SHP77 (cell line): ENCODE measurements at regions not wholly inside any gene's neighbourhood (a gene's known extent, or its start where the extent isn't known, plus 50 kb on each side); places are given as distances from the start of the nearest gene placed in this dataset.

Source experiments
- DNase-seq, 2 experiments: peaks; one replicate each; lab custom pipeline; 2025; lab: John Stamatoyannopoulos, UW

DNA sequence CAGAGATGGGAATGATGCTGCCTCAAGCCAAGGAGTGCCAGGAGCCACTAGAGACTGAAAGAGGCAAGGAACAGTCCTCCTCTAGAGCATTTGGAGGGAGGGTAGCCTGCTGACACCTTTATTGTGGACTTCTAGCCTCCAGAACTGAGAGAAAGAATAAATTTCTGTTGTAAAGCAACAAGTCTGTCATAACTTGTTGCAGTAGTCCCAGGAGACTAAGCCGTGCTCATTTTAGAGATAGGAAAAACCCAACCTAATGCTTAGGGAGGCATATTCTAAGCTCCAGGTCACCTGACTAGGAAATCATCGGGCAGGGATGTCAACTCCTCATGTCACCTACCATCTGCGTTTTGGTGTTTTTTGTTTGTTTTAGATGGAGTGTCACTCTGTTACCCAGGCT is 345.4 kb upstream of the EEF2KMT start:
- DNase-seq: no peak

DNA sequence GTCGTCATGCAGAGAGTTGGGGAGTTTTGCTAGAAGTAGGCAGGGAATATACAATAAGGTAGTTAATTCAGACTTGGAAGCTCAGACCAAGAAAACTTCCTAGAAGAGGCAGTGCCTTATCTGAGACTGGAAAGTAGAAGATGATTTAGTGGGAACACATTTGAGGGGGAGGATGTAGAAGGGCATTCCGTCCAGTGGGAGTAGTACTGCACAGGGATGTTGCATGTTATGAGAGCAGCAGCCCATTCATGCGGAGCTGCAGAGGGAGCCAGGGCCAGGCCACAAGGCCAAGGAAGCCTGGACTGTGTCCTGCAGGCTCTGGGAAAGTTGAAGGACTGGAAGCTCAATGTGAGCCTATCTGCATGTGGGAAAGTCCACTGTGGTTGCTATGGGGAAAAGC is 344.5 kb upstream of the EEF2KMT start:
- DNase-seq: no peak

DNA sequence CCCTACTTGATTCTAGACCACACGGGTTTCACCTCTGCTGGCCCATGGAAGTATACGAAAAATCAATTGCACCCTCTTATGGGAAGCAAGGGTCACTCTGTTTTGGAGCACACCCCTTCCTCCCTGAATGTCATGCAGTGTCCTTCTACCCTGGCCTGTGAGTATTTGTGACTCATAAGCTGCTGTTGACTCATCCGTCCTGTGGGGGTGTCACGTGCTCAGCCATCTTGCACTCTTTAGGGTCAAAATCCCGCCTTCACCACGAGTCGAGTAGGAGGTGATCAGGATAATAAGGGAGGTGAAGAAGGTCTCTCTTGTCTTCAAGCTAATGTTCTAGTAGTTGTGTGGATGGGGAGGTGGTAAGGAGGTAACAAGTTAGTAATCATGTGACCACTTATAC is 341.0 kb upstream of the EEF2KMT start:
- no peak for DNase-seq

DNA sequence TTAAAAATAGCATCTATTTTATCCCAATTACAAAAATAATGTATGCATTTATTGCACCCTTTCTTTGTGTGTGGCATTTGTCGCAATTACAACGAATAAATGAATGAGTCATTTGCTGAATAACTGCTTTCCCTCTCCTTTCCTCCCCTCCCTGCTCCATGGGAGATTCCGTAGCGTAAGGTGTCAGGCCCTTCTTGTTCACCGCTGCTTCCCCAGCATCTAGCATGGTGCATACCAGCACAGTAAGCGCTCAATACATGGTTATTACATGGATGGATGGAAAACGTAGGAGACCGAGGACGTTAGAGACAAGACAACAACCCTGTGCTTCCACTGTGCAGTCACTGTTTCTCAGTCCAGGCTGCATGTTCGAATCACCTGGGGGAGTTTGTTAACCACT is 336.0 kb upstream of the EEF2KMT start:
- DNase-seq: no peak

DNA sequence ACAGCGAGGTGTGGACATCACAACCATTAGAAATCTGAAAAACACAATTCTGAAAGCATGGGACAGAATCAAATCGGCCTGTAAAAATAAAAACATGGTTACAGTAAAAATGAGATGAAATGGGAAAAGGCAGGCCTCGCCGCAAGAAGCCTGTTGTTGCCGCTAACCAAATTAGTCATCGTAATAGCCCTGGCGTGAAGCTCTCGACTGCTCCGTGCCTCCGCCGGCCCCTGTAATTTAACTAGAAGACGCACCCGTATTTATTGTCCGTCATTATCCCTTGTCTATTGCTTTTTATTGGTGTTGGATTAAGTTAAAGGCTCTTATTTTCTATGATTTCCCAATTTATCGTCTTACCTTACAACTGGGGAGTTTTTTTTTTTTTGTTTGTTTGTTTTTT is 334.6 kb upstream of the EEF2KMT start:
- no peak for DNase-seq

DNA sequence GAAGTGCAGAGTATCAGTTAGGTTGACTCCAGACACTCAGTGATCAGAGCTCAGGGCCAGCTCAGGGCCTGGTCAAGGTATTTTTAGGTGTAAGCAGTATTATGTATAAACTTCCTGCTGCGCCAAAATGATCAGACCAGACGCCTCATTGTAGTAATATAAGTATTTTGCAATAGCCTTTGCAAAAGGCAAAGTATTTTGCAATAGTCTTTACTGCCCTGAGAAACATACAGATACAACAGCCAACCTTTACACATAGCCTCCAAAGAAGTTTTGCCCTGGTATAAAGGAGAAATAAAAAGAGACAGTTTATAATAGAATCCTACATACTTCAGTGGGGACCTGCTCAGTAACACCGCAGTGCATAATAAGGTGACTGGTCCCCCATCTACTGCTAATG is 333.0 kb upstream of the EEF2KMT start:
- DNase-seq: no peak

DNA sequence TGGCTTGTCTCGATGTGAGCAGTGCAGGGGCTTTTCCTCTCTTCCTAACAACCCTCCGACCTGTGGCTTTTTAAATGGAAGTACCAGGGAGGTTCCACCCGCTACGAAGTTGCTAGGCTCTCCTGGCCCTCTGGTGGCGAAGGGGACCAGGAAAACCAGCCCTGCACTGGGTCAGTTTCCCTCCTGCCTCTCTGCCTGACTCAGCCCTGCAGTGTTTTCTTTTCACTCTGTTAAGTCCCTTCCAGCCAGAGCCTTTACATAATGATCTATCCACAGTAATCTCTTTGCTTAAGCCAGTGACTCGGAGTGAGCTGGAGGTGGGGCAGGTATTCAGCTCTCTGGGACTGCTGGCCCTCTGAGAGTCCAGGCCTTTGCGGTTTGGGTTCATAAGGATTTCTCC is 331.3 kb upstream of the EEF2KMT start:
- DNase-seq: no peak

DNA sequence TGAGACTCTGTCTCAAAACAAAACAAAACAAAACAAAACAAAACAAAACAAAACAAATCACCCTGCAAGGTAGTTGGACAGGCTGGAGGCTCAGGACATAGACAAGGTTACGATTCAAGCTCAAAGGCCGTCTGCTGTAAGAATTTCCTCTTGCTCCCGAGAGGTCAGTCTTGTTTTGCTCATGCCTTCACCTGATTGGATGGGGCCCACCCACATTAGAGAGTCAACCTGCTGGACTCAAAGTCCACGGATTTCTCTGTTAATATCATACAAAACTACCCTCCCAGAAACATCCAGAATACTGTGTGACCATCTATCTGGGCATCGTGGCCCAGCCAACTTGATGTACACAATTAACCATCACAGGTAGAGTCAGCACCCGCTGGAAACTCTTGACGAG is 330.0 kb upstream of the EEF2KMT start:
- no peak for DNase-seq

DNA sequence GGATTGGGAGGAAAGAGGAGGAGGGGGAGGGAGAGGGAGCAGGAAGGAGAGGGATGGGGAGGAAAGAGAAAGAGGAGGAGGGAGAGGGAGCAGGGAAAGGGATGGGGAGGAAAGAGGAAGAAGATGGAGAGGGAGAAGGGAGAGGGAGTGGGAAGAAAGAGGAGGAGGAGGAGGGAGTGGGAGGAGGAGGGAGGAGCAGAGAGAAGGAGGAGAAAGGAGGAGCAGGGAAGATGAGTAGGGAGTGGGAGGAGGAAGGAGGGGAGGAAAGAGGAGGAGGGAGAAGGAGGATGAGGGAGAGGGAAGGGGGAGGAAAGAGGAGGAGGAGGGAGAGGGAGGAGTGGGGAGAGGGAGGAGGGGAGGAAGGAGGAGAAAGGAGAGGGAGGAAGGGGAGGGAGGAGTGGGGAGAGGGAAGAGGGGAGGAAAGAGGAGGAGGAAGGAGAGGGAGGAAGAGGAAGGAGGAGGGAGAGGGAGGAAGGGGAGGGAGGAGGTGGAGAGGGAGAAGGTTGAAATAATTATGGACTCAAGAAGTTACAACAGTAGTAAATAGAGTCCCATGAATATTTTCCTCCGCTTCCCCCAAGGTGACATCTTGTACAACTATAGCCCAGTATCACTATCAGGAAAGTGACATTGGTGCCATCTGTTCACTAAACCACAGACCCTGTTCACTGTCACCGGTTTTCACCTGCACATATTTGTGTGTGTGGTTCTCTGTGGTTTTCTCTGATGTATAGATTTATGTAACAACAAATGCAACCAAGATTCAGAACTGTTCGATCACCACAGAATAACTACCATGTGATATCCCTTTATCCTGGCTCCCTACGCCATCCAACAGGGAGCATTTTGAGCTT is 325.3 kb upstream of the EEF2KMT start:
- DNase-seq: no peak

DNA sequence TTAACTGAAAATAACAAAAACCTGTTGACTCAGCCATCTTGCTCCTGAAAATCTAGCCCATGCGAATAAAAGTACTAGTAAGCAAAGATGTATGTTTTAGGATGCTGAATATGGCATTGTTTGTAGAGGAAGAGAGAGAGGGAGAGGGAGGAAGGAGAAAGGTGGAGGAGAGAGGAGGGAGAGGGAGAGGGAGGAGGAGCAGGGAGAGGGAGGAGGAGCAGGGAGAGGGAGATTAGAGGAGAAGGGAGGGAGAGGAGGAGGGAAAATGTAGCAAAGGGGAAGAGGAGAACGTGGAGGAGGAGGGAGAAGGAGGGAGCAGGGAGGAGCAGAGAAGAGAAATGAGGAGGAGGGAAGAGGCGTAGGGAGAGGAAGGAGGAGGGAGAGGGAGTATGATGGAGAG is 324.5 kb upstream of the EEF2KMT start:
- no peak for DNase-seq

DNA sequence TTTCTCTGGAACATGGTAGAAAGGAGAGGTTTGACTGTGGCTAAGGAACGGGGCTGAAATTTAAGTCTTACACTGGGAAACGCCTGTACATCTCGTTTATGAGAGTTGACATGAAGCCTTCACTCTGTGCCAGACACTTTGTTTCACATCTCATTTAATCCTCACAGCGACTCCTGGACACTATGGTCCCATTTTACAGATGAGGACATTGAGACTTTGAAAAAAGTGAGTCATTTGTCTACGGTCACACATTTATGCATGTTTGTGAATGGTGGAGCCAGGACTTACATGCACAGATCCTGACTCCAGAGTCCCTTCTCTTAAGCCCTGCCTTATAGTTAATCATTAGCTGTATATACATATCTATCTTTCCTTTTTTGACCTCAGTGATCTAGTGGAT is 318.4 kb upstream of the EEF2KMT start:
- no peak for DNase-seq

DNA sequence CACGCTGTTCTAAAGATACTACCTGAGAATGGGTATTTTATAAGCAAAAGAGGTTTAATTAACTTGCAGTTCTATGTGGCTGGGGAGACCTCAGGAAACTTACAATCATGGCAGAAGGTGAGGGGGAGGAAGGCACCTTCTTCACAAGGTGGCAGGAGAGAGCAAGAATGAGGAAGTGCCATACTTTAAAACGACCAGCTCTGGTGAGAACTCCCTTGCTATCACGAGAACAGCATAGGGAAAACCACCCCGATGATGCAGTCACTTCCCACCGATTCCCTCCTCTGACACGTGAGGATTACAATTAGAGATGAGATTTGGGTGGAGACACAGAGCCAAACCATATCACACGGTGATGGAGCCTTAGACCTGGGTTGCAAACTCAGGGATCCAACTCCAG is 317.5 kb upstream of the EEF2KMT start:
- DNase-seq: no peak

DNA sequence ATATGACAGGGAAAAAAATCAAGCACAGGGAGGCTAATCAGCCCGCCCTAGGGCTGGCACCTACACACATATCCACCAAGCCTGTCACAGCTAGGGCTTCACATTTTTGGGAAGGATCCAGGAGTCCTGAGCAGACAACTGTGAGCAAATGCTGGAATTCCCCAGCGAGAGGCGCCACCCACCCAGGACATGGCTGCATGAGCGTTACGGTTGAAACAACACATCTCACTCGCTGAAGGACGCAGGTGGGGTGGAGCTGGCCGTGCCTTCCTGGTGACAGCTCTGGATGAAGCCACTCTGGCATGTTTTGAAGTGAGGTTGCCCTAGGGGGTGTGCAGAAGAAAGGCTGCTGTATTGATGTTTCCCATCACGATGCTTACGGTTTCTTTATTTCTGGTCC is 315.1 kb upstream of the EEF2KMT start:
- no peak for DNase-seq

DNA sequence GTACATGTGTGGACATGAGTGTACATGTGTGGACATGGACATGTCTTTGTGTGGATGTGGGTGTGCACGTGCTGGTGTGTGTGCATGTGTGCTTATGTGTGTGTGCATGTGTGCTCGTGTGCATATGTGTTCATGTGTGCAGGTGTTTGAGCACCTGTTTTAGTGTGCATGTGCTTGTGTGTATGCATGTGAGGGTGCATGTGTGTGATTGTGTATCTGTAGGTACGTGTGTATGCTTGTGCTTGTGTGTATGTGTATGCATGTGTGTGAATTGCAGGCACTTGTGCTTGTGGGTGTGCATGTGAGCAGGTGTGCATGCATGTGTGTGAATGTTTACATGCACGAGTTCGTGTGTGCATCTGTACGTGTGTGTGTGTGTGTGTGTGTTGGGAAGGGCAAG is 300.6 kb upstream of the EEF2KMT start:
- no peak for DNase-seq

DNA sequence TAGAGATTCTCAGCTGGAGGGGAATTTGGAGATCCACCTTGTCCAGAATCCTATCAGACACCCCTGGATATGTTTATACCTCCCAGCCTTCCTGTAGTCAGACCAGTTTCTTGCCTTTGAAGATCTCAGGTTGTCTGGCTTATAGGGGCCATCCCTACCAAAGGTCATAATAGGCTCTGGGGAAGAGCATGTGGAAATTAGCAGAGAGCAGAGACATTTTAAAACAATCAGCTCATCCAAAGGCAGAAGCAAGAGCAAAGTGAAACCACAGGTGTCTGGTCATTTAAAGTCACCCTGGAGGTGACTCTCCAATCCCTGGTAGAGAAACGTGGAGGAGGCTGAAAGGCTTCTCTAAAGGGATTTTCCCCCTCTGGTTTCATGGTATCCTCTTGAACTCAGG is 299.3 kb upstream of the EEF2KMT start:
- no peak for DNase-seq

DNA sequence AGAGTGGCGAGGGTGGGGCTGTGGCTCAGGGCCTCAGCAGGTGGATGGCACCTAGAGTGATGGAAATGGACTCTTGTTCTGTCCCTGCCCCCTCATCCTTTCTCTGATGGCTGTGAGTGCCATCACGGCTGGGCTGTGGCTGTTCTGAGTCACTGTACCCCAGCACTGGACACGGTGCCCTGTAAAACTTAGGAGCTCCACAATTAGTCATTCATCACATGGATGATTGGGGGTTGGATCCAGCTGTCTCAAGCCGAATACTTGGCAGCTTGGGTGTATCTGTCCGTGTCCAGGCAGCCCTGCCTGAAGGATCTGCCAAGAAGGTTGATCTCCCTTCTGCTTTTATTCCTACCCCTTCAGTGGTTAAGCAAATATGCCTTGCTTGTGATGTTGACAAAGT is 295.5 kb upstream of the EEF2KMT start:
- no peak for DNase-seq

DNA sequence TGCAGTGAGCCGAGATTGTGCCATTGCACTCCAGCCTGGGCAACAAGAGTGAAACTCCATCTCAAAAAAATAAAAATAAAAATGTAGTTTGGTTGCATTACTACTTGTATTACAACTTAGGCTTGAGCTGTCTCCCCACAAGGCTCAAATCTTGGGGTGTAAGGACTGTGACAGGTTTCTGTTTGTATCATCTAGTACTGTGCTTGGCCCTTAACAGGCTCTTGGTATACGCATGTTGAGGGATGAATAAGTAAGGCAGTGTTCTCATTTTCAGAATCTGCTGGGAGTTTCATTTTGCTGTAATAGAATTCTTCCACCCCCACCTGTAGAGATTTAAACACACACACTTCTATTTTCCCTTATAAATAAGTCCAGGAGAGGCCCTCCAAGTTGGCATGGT is 289.4 kb upstream of the EEF2KMT start:
- no peak for DNase-seq

DNA sequence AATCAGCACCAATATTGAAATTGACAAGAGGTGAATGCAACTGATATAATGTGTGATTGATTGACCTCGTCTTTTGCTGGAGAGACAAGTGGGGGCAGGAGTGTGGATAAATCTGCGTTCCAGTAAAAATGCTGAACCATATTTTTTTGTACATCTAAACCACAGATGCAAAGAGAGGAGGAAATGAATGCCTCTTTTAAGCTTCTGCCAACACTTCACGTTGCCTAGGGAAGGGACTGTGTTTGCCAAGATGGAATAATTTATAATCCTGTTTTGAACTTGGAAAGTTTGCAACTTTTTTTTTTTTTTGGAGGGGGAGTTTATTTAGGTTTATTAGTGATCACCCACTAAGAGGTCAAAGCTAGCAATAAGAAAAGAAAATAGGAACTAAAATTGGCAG is 288.2 kb upstream of the EEF2KMT start:
- DNase-seq: no peak

DNA sequence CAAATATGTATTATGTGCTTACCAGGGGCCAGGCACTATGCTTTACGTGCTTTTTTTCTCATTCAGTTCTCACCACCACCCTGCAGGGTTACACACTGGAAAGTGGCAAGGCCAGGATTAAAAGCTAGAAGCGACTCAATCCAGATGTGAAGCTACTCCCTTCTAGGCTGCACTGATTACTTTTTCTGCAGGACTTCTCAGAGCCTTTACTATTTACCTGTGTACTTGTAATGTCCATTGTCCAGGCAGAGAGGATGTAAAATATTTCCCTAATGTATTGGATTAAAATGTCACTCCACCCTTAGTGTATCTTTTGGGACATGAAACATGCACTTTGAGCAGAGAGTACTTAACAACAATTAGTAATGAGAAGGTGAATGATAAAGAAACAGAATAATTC is 287.5 kb upstream of the EEF2KMT start:
- no peak for DNase-seq

DNA sequence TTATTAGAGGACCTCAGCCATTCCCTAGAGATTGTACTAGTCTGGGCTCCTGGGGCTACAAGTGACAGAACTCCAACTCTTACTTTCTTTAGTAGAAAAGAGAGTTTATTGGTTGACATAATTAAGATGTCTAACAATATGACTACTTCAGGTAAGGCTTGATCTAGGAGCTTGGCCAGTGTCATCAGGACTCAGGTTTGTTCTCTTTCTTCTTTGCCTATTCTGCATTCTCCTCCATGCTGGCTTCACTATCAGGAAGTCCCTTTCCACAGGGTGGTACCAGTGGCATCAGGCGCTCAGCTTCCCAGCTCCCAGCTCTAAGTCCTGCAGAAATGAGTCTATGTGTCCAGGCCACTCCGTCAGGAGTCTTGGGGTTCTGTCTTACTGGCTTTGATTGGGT is 286.1 kb upstream of the EEF2KMT start:
- no peak for DNase-seq

DNA sequence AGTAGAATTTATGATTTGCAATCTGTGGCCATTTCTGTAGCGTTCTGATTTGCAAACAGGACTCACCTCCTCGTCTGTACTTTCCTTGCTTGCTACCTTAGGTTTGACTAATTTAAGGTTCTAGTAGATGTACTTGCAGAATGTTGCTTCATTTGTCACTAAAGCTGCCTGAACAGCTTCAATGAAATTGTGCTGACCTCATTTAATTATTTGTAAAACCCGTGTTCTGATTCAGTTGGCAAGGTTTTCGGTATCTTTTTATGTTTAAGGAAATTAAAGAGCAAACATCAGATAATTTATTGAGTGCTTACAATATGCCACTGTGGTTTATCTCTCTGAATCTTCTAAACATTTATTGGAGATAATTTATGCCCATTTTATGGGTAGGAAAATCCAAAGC is 284.9 kb upstream of the EEF2KMT start:
- no peak for DNase-seq

DNA sequence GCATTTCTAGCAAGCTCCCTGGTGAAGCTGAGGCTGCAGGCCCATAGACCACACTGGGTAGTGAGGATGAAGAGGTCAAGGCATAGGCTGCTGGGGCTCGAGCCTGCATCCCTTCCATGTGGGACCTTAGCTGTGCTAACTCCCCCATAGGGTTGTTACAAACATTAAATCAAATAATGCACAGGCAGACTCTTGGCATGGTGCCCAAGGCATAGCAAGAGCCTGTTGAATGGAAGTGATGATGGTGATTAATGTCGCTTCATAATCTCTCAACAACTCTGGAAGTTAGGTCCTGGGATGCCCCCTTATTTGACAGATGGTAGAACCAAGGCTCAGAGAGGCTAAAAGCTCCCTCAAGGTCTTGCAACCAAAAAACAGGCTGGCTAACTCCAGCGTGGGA is 283.9 kb upstream of the EEF2KMT start:
- no peak for DNase-seq

DNA sequence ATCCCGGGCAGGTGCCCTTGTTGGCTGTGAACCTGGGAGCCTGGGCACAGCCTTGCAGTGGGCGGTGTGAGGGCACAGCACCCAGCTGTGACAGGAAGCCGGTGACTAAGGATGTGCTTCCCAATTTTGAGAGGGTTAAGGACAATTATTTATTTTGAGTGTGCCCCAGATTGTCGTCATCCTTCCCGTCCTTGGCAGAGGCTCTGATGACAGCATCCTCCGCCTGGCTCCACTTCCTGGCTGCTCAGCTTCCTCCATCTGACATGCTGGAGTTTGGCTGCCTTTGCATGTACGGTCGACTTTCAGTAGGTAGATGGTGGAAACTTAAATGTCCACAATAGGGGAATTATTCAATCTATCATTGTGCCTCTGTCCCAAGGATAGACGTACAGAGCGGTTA is 282.4 kb upstream of the EEF2KMT start:
- no peak for DNase-seq

DNA sequence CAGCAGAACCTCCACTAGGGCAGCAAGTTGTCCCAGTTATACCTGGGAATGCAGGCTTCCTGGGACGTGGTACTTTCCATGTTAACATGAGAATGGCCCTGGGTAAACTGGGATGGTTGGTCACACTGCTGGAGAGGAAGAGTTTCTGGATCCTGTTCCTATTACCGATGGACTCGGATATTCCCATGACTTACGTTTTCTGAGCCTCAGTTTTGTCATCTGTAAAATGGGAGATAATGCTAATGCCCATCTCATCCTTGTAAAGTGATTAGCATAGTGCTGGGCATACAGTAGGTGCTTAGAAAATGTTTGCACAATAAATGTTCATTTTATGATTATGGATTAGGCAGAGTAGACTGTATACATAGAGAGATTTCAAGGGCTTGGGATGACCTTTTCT is 280.9 kb upstream of the EEF2KMT start:
- no peak for DNase-seq
